Right lobe of liver (tissue), 6 donors: ENCODE measurements at regions not wholly inside any gene's neighbourhood (a gene's known extent, or its start where the extent isn't known, plus 50 kb on each side); places are given as distances from the start of the nearest gene placed in this dataset.
"Not testable (repeated sequence)": the region's sequence is repeated elsewhere in the genome, so short reads cannot be mapped to it uniquely, and the experiment has no call there.

Source experiments
- ATAC-seq, 4 donors: fragments of 200-7000 bp; cut with Tn5 transposase; one replicate each; pipeline ENCODE4 v1.9.1; 2020; ENCODE audit warnings: mild to moderate bottlenecking in 4 of 4, moderate library complexity in 4 of 4
- DNase-seq, 3 donors: peaks; one replicate each; pipeline ENCODE4 v3.0.0-alpha.2; 2020
- H3K27ac ChIP-seq, 3 donors: fragments of 200-600 bp; one replicate each; pipeline ENCODE4 v1.8.0; 2022
- H3K27me3 ChIP-seq, 2 donors: fragments of 200-600 bp; one replicate each; pipeline ENCODE4 v1.8.0; 2022
- H3K36me3 ChIP-seq, 4 donors: fragments of 200-600 bp; sonication (generic) in 1 of 4; one replicate each; pipeline versions ENCODE4 v1.5.1 to v1.8.0; 2017 to 2022; ENCODE audit warnings: control low read depth in 1 of 4
- H3K4me1 ChIP-seq, 4 donors: fragments of 200-600 bp; sonication (generic) in 1 of 4; one replicate each; pipeline versions ENCODE4 v1.5.1 to v1.8.0; 2017 to 2022; ENCODE audit warnings: control low read depth in 1 of 4
- H3K4me3 ChIP-seq, 3 donors: fragments of 200-600 bp; one replicate each; pipeline ENCODE4 v1.8.0; 2022
- H3K9me3 ChIP-seq, 4 donors: fragments of 200-600 bp; sonication (generic) in 1 of 4; one replicate each; pipeline versions ENCODE4 v1.5.1 to v1.8.0; 2017 to 2022; ENCODE audit warnings: control low read depth in 1 of 4
- POLR2A ChIP-seq: fragments of 450-650 bp; IDR thresholded peaks from one replicate; pipeline ENCODE4 v1.6.1; 2017; ENCODE audit warnings: antibody characterized with exemption, mild to moderate bottlenecking
- WGBS: methylation state at CpG from one replicate; pipeline ENCODE4 v1.1.6; 2018; ENCODE audit warnings: low coverage, low lambda C conversion rate; ENCODE audit not compliant: insufficient coverage; ENCODE audit errors: missing lambda C conversion rate; 5-methylcytosine and 5-hydroxymethylcytosine counted together
- intact Hi-C, 2 donors: fragments of 100-400 bp; cut with DNase I; formaldehyde crosslinking; loops; one replicate each; pipeline versions ENCODE4 v1.11.2 to v1.14.1; 2022
- TF ChIP-seq, protein P1 (sequence below), 4 donors: fragments of 200-600 bp in 3 of 4; fragments of 450-650 bp in 1 of 4; IDR thresholded peaks; one replicate each; pipeline versions ENCODE4 v1.5.1 to v1.8.0; 2016 to 2022; ENCODE audit warnings: antibody characterized with exemption in 4 of 4, mild to moderate bottlenecking in 2 of 4
- donor health status: DM: no; HTN: yes; CAD: no.
- donor health status: DM: no; HTN: no; CAD: no.
- donor health status: DM: no; HTN: no; CAD: no.
- donor health status: DM: no; HTN: yes; CAD: no.
- donor health status: DM: no; HTN: yes; CAD: no.

DNA sequence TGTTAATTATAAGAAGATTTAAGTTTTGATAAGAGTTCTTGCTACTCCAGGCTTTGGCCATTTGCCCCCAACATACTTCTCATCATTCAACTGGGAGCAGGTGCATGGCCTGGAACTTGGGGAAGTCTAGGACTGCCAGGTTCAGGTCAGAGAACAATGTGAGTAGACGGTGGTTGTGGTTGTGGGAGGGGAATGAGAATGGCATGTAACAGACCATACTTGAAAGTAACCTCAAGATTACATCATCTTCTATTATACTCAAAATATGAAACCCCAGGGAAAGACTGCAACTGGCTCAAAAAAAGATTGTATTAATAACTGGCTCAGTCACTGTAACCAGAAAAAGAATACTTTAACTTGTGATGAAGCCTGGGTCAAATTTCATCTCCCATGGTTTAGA, 364.9 kb upstream of the DPPA4 start:
- intact Hi-C loops, result no loop called here
- no peak for ATAC-seq

DNA sequence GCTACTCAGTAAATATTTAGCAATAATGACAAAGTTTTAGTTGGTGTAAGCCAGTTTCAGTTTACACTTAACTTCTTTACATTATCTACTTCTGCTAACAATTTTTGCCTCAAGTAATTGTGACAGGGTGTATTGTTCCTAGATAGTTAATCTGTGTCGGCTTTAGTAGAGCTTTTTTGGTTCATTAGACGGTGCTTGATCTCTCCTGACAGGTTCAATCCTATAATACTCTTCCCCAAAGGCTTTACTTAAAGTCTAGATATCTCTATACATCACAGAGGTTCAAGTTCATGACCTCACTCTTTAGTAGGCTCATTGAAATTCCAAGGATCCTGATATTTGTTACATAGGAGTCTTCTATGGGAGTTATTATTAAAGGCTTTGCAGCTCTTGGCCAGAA, 365.6 kb upstream of the DPPA4 start:
- WGBS, result 75% methylated on average over 2 of the region's 2 CpGs
- Histone ChIP-seq H3K27me3 (no peaks in the 10 kb centered on the region), H3K4me3 (no peak overlapping the region), H3K27ac (no peak overlapping the region), H3K9me3 (no peaks in the 10 kb centered on the region), H3K4me1 (no peaks in the 10 kb centered on the region), H3K36me3 (no peaks in the 10 kb centered on the region)
- ATAC-seq, result no peak
- TF ChIP-seq, protein P1, sequence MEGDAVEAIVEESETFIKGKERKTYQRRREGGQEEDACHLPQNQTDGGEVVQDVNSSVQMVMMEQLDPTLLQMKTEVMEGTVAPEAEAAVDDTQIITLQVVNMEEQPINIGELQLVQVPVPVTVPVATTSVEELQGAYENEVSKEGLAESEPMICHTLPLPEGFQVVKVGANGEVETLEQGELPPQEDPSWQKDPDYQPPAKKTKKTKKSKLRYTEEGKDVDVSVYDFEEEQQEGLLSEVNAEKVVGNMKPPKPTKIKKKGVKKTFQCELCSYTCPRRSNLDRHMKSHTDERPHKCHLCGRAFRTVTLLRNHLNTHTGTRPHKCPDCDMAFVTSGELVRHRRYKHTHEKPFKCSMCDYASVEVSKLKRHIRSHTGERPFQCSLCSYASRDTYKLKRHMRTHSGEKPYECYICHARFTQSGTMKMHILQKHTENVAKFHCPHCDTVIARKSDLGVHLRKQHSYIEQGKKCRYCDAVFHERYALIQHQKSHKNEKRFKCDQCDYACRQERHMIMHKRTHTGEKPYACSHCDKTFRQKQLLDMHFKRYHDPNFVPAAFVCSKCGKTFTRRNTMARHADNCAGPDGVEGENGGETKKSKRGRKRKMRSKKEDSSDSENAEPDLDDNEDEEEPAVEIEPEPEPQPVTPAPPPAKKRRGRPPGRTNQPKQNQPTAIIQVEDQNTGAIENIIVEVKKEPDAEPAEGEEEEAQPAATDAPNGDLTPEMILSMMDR (IDR thresholded peaks at IDR 0.05), result no peak
- TF ChIP-seq POLR2A, result no peak
- intact Hi-C loops, result no loop called here
- DNase-seq, result no peak

More for the DNA sequence above, 364.9 kb upstream of the DPPA4 start:
- 47% methylated on average over 1 of the region's 1 CpG for WGBS
- Histone ChIP-seq H3K36me3 (no peaks in the 10 kb centered on the region), H3K27ac (no peak overlapping the region), H3K4me3 (no peak overlapping the region), H3K9me3 (no peaks in the 10 kb centered on the region), H3K4me1 (no peaks in the 10 kb centered on the region), H3K27me3 (no peaks in the 10 kb centered on the region)
- TF ChIP-seq, protein P1 (IDR thresholded peaks at IDR 0.05), result no peak
- no peak for TF ChIP-seq POLR2A
- DNase-seq, result no peak

DNA sequence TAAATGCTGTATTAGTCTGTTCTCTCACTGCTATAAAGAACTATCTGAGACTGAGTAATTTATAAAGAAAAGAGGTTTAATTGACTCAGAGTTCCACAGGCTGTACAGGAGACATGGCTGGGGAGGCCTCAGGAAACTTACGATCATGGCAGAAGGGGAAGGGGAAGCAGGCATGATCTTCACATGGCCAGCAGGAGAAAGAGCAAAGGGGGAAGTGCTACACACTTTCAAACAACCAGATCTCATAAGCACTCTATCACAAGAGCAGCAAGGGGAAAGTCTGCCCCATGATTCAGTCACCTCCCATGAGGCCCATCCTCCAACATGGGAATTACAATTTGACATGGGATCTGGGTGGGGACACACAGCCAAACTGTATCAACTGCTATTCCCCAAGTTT, 367.8 kb upstream of the DPPA4 start:
- H3K4me1 ChIP-seq, H3K27ac ChIP-seq, H3K36me3 ChIP-seq, intact Hi-C loops, H3K4me3 ChIP-seq, H3K27me3 ChIP-seq, DNase-seq, ATAC-seq, H3K9me3 ChIP-seq: not testable (repeated sequence)
- 83% methylated on average over 1 of the region's 1 CpG for WGBS

DNA sequence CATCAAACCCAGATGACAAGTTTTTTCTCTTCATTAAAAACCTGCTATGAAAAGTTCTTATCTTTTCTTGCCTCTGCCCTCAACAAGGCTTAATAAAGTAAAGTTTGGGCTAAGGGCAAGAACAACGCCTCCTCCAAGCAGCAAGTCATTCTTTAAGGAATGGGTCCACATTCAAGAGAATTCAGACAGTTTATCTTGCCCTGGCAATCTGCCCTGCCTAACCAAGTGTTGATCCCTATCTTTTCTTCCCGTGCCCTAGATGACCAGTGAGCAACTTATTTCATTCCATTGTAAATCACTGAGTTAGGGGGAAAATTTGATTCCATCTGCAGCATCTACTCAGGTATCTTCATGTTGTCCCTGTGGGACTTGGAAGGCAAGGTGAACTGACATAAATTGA, 370.3 kb upstream of the DPPA4 start:
- DNase-seq (no peak), ATAC-seq (no peak)
- Histone ChIP-seq H3K9me3 (no peaks in the 10 kb centered on the region), H3K27ac (no peak overlapping the region), H3K4me1 (no peaks in the 10 kb centered on the region), H3K27me3 (no peaks in the 10 kb centered on the region), H3K4me3 (no peak overlapping the region), H3K36me3 (no peaks in the 10 kb centered on the region)
- no peak for TF ChIP-seq POLR2A
- TF ChIP-seq, protein P1 (IDR thresholded peaks at IDR 0.05), result no peak
- intact Hi-C loops, result no loop called here
- 11% methylated on average over 1 of the region's 2 CpGs for WGBS

DNA sequence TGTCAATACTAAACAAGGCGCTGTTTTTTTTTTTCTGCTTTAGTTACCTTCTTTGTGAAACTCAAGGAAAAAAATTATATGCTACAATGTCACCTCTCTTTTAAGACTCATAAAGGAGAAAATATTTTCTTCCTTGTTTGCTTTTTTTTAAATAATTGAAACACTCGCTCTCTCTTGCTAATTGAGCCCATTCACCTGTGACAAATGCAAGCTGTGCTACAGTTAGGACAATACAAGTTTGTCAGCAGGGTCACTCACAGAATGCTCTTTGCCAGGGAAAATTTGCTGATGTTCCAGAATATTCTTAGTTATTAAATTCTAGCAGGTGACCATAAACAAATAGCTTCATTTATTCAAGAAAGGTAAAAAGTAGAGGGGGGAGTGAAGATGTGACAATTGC, 375.9 kb upstream of the DPPA4 start:
- H3K9me3 ChIP-seq, result no peaks in the 10 kb centered on the region
- H3K36me3 ChIP-seq, result no peaks in the 10 kb centered on the region
- DNase-seq (no peak), ATAC-seq (no peak)
- no peak overlapping the region for H3K27ac ChIP-seq
- H3K4me1 ChIP-seq, result no peaks in the 10 kb centered on the region
- no peaks in the 10 kb centered on the region for H3K27me3 ChIP-seq
- WGBS, result 61% methylated on average over 2 of the region's 2 CpGs
- no peak overlapping the region for H3K4me3 ChIP-seq
- intact Hi-C loops, result no loop called here
- TF ChIP-seq POLR2A, result no peak
- TF ChIP-seq, protein P1 (IDR thresholded peaks at IDR 0.05), result no peak
